HEK293 (cell line): ENCODE measurements at regions not wholly inside any gene's neighbourhood (a gene's known extent, or its start where the extent isn't known, plus 50 kb on each side); places are given as distances from the start of the nearest gene placed in this dataset.

Experiments
- MYNN ChIP-seq: fragments of 450-650 bp; formaldehyde crosslinking; IDR thresholded peaks from 2 replicates; pipeline ENCODE4 v1.5.1; 2016; ENCODE audit warnings: missing biosample characterization, missing genetic modification characterization, borderline replicate concordance
- TF ChIP-seq, protein P1 (sequence below): fragments of 450-650 bp; formaldehyde crosslinking; IDR thresholded peaks from 2 replicates; pipeline ENCODE4 v1.5.1; 2016; ENCODE audit warnings: missing biosample characterization, missing genetic modification characterization

DNA sequence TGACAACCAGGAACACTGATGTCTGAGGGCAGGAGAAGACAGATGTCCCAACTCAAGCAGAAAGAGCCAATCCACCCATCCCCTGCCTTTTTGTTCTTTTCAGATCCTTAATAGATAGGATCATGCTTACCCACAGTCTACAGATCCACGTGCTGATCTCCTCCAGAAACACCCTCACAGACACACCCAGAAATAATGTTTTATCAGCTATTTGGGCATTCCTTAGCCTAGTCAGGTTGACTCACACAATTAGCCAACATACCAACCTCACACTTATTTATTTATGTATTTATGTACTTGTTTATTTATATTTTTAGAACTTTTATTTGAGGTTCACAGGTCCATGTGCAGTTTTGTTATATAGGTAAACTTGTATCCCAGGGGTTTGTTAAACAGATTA, 151.5 kb upstream of the IL12B start:
- TF ChIP-seq MYNN (tag by site-specific recombination), result no peak
- TF ChIP-seq, protein P1, sequence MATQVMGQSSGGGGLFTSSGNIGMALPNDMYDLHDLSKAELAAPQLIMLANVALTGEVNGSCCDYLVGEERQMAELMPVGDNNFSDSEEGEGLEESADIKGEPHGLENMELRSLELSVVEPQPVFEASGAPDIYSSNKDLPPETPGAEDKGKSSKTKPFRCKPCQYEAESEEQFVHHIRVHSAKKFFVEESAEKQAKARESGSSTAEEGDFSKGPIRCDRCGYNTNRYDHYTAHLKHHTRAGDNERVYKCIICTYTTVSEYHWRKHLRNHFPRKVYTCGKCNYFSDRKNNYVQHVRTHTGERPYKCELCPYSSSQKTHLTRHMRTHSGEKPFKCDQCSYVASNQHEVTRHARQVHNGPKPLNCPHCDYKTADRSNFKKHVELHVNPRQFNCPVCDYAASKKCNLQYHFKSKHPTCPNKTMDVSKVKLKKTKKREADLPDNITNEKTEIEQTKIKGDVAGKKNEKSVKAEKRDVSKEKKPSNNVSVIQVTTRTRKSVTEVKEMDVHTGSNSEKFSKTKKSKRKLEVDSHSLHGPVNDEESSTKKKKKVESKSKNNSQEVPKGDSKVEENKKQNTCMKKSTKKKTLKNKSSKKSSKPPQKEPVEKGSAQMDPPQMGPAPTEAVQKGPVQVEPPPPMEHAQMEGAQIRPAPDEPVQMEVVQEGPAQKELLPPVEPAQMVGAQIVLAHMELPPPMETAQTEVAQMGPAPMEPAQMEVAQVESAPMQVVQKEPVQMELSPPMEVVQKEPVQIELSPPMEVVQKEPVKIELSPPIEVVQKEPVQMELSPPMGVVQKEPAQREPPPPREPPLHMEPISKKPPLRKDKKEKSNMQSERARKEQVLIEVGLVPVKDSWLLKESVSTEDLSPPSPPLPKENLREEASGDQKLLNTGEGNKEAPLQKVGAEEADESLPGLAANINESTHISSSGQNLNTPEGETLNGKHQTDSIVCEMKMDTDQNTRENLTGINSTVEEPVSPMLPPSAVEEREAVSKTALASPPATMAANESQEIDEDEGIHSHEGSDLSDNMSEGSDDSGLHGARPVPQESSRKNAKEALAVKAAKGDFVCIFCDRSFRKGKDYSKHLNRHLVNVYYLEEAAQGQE, result no peak
